ENCODE measurements at regions not wholly inside any gene's neighbourhood (a gene's known extent, or its start where the extent isn't known, plus 50 kb on each side); places are given as distances from the start of the nearest gene placed in this dataset.

DNA sequence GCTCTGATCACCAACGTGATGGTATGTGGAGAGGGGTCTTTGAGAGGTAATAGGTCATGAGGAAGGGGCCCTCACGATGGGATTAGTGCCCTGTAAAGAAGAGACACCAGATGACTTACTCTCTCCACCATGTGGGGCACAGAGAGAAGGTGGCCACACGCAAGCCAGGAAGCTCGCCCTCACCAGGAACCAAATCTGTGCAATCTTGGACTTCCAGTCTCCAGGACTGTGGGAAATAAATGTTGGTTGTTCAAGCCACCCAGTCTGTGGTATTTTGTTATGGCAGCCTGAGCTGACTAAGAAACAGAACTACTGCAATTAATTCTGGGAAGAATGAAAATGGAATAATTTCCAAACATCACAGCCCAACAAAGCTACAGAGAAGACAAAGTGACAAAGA lies 117.5 kb downstream of the SNX19 start:
- Histone ChIP-seq H3K27ac (ENCODE audit: low read depth) (no peak overlapping the region), H3K4me3 (ENCODE audit: low read depth, low read length) (no peak overlapping the region), H3K4me1 (ENCODE audit: insufficient read depth) (no peaks in the 10 kb centered on the region), H3K36me3 (ENCODE audit: insufficient read depth) (no peaks in the 10 kb centered on the region)
- DNase-seq (ENCODE audit: extremely low spot score) = no peak
- 89% methylated on average over 4 of the region's 4 CpGs for WGBS

DNA sequence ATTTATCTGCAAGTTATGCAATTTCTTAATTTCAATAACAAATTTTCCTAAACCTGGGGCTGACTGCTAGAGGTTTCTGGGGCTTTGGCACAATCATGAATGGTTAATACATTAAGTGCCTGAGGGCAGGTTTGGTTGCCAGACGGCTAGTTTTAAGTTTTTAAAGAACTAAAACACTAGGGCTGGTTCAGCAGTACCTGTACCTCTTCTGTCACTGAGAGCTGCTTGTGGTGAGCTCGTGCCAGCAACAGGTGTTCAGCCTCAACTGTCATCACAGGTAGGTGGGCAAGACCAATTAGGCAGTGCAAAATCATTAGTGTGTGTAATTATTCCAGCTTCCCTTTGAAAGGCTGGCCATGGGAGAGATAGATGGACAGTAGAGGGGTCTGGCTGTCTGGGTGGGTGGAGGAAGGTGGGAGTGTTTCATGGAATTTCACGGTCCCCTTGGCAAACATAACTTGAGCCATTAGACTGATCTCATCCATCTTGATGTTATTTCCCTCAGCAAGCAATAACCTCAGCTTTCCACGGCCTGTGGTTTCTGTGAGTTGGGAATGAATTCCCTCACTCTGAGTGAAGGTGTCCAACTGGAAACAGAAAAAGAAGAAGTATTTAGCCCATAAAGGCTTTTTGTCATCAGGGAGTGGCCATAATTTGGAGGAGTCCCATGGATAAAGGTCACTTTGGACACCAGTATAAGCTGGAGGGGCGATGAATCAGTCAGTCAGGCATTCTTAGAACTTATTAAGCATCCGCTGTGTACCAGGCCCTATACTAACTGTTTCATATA lies 114.8 kb downstream of the SNX19 start:
- WGBS = 80% methylated on average over 6 of the region's 6 CpGs

DNA sequence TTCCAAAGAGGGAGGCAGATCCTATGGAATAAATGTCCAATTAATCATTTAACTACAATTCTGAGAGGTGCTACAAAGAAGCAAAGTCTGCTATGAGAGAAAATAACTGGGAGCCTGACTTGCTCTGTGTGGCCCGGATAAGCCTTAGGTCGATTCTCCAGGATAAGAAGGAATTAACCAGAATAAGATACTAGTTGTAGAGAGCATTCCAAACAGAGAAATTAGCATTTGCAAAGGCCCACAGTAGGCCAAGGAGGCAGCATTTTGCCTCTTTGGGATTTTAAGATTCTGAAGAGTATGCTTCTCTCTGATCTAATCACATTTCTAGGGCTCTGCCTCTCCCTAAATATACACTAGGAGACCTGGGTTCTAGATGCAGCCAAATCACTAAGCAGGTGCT lies 113.7 kb downstream of the SNX19 start:
- Histone ChIP-seq H3K4me3 (ENCODE audit: low read depth, low read length) (no peak overlapping the region), H3K36me3 (ENCODE audit: insufficient read depth) (no peaks in the 10 kb centered on the region), H3K27ac (ENCODE audit: low read depth) (no peak overlapping the region), H3K4me1 (ENCODE audit: insufficient read depth) (no peaks in the 10 kb centered on the region)
- 67% methylated on average over 2 of the region's 2 CpGs for WGBS
- DNase-seq (ENCODE audit: extremely low spot score) = no peak

More for the DNA sequence above, 114.8 kb downstream of the SNX19 start:
- no peak for DNase-seq (ENCODE audit: extremely low spot score)
- no peak overlapping the region for H3K27ac ChIP-seq (ENCODE audit: low read depth)
- H3K36me3 ChIP-seq (ENCODE audit: insufficient read depth) = no peaks in the 10 kb centered on the region
- no peak overlapping the region for H3K4me3 ChIP-seq (ENCODE audit: low read depth, low read length)
- no peaks in the 10 kb centered on the region for H3K4me1 ChIP-seq (ENCODE audit: insufficient read depth)

DNA sequence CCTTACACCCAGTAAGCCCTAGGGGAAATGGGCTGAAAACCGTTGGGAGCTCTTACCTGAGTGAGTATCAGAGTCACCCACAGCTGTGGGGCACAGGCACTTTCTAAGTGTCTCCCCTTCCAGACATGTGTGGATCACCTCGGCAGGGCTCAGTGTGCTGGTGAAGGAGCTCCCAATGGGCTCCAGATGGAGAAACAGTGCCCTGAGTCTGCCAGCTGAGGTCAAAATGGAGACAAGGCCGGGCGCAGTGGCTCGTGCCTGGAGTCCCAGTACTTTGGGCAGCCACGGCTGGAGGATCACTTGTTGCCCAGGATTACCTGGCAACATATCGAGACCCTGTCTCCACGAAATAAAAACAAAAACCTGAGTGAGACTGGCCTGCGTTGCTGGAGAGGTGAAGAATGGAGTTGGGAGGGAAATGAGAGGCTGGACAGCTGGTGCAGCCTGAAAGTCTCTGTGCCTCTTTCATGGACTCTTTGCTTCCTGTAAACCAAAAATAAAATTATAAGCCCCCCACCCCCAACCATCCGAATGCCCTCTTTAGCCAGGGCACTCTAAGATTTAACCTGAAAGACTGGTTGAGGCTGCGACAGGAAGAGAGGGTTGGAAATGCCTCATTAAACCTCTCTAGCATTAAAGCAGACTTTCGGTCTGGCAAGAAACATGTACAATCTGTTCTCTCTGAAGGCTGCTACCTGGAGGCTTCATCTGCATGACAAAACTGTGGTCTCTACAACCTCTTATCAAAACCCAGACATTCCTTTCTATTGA lies 111.8 kb downstream of the SNX19 start:
- Histone ChIP-seq H3K4me1 (ENCODE audit: insufficient read depth) (no peaks in the 10 kb centered on the region), H3K4me3 (ENCODE audit: low read depth, low read length) (no peak overlapping the region), H3K36me3 (ENCODE audit: insufficient read depth) (no peaks in the 10 kb centered on the region), H3K27ac (ENCODE audit: low read depth) (no peak overlapping the region)
- WGBS = 90% methylated on average over 12 of the region's 12 CpGs
- no peak for DNase-seq (ENCODE audit: extremely low spot score)

DNA sequence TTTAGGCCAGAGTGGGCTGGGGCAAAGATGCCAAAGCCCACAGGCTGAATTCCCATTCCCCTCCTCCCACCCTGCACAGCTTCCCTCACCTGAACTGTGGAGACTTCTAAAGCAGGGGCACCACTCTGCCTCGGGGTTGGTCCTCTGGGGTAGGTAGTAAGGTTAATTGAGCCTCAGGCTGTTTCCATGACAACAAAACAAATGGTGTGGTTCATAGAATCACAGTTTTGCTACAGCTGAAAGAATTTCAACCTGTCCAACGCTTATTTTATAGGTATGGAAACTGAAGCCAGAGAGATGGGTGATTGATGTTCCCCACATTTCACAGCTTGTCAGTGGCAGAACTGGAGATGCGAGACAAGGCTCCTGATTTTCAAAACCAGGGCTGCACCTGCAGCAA lies 109.5 kb downstream of the SNX19 start:
- Histone ChIP-seq H3K4me1 (ENCODE audit: insufficient read depth) (no peaks in the 10 kb centered on the region), H3K36me3 (ENCODE audit: insufficient read depth) (no peaks in the 10 kb centered on the region), H3K27ac (ENCODE audit: low read depth) (no peak overlapping the region), H3K4me3 (ENCODE audit: low read depth, low read length) (no peak overlapping the region)
- WGBS = 72% methylated on average over 3 of the region's 3 CpGs
- DNase-seq (ENCODE audit: extremely low spot score) = no peak

DNA sequence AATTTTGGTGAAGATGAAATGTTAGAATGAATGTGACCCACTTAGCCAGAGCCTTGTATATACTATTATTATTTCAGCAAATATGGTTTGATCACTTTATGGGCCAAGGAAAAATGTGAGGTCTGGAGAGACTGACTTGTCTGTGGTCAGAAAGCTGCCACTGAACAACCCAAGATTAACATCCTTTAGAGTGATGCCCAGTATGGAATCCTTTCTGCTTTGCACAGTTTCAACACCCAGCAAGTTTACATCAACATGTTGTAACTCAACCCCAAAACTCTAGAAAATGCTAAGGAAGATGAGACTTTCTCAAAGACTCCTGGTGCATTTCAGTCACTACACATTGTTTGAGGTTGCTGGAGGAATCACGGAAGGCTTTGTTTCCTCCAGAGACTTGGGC lies 107.7 kb downstream of the SNX19 start:
- no peak for DNase-seq (ENCODE audit: extremely low spot score)
- H3K4me1 ChIP-seq (ENCODE audit: insufficient read depth) = no peaks in the 10 kb centered on the region
- H3K4me3 ChIP-seq (ENCODE audit: low read depth, low read length) = no peak overlapping the region
- H3K27ac ChIP-seq (ENCODE audit: low read depth) = no peak overlapping the region
- H3K36me3 ChIP-seq (ENCODE audit: insufficient read depth) = no peaks in the 10 kb centered on the region
- WGBS = 89% methylated on average over 1 of the region's 1 CpG

DNA sequence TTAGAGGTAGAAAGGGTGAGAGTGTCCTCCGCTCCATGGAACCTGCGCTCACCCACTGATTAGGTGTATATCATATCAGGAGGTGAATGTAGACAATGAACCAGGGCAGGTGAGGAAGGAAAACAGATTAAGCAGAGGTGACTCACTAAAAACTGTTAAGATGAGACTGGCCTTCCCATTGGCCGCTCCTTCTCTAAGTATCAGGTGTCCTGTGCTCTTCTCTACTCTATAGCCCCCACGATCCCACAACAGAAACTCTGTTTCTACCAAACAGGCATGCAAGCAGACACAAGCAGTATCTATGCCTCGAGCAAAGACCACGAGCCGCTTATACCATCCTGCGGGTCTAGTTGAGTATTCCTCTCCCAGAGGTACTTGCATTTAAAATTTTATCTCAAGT lies 103.1 kb downstream of the SNX19 start:
- WGBS = 96% methylated on average over 8 of the region's 8 CpGs
- DNase-seq (ENCODE audit: extremely low spot score) = no peak
- Histone ChIP-seq H3K4me3 (ENCODE audit: low read depth, low read length) (no peak overlapping the region), H3K27ac (ENCODE audit: low read depth) (no peak overlapping the region), H3K4me1 (ENCODE audit: insufficient read depth) (peaks cover 2% of the 10 kb centered on the region), H3K36me3 (ENCODE audit: insufficient read depth) (no peaks in the 10 kb centered on the region)

DNA sequence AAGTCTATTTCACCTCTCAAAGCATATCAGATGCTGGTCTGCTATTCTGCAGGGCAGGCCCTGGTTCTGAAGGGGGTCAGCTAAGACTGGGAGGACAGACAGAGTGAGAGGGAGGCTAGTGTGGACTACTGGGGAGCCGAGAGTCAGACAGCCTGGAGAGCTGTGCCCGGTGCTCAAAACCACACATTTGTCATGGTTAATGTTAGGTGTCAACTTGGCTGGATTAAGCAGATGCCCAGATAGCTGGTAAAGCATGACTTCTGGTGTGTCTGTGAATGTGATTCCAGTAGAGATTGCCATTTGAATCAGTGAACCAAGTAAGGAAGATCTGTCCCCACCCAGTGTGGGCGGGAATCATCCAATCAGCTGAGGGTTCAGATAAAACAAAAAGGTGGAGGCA lies 102.6 kb downstream of the SNX19 start:
- H3K4me3 ChIP-seq (ENCODE audit: low read depth, low read length) = no peak overlapping the region
- peaks cover 2% of the 10 kb centered on the region for H3K4me1 ChIP-seq (ENCODE audit: insufficient read depth)
- 88% methylated on average over 3 of the region's 3 CpGs for WGBS
- H3K27ac ChIP-seq (ENCODE audit: low read depth) = no peak overlapping the region
- DNase-seq (ENCODE audit: extremely low spot score) = no peak
- H3K36me3 ChIP-seq (ENCODE audit: insufficient read depth) = no peaks in the 10 kb centered on the region

DNA sequence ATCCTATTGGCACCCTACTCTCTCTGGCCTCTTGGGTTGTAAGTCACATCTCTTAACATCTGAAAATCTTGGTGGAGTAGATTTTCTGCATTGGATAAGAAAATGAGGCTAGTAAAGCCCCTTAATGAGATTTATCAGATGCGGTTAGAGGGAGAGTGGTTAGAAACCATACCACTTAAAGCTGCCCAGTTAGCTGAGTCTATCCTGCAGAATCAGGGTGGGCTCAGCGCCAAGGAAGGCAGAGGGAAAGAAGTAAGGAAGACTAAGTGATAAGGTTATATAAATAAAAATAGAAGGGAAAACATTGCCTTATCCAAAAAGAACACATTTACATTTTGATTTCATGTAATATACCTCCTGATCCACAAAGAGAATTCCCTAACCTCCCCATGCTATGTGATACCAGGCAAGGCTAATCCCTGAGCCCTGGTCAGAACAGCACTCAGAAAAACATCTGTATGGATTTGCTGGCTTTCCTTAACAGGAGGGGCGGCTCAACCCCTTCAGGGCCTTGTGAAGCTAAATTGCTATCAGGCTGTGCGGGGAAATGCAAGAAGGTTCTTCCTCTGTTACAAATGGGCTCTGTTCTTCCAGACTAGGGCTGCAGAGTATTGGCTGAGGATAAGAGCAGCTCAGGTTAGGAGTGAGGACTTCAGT lies 101.7 kb downstream of the SNX19 start:
- Histone ChIP-seq H3K27ac (ENCODE audit: low read depth) (no peak overlapping the region), H3K4me1 (ENCODE audit: insufficient read depth) (peaks cover 2% of the 10 kb centered on the region), H3K36me3 (ENCODE audit: insufficient read depth) (no peaks in the 10 kb centered on the region), H3K4me3 (ENCODE audit: low read depth, low read length) (no peak overlapping the region)
- no peak for DNase-seq (ENCODE audit: extremely low spot score)
- WGBS = 75% methylated on average over 4 of the region's 4 CpGs

DNA sequence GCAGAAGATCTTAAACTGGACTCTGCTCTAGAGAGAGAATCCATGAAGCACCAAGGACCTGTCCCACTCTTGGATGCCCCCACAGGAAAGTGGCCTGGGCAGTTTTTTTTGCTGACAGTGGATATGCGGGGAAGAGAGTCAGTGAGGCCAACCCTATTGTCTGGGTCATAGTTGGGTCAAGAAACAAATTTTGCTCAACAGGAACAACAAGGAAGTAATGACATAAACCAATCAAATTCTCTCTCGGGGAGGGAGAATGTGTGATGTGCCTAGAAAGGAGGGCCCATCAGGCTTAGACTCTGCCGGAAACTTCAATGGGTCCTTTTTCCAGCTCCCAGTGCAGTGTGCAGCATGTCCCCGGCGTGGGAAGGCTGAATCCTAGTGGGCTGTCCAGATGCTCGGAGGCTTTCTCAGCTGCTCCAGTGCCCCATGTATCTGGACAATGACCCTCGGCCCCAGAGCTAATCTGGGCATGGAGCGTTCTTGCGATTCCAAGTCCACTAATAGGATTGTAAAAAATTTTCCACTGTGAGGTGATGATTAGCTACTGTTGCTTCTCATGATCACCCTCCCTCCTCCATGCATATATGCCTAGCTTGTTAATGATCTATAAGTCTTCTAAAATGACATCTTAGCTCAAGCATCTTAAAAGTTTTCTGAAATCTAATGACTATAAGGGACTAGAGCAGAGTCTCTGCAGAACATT lies 101.0 kb downstream of the SNX19 start:
- DNase-seq (ENCODE audit: extremely low spot score) = no peak
- no peaks in the 10 kb centered on the region for H3K36me3 ChIP-seq (ENCODE audit: insufficient read depth)
- WGBS = 92% methylated on average over 9 of the region's 9 CpGs
- H3K4me1 ChIP-seq (ENCODE audit: insufficient read depth) = peaks cover 2% of the 10 kb centered on the region
- H3K27ac ChIP-seq (ENCODE audit: low read depth) = no peak overlapping the region
- H3K4me3 ChIP-seq (ENCODE audit: low read depth, low read length) = no peak overlapping the region

DNA sequence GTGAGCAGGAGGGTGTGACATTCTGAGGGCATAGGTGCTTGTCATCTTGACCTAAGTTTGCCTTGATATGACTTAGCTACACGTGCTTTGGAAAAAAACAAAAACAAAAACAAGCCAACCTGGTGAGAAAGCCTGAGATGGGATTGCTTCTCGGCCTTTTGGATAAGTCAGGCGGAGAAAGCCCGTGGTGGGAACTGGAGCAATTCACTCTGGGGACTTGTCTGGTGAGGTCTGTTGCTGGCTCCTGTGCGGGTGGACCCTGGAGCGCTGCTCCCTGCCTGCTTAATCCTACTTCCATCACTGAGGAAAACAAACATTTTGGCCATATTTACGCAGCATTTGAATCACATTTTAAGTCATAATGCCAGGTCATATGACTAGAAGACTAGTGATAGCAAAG lies 100.3 kb downstream of the SNX19 start:
- Histone ChIP-seq H3K4me1 (ENCODE audit: insufficient read depth) (peaks cover 2% of the 10 kb centered on the region), H3K36me3 (ENCODE audit: insufficient read depth) (no peaks in the 10 kb centered on the region), H3K4me3 (ENCODE audit: low read depth, low read length) (no peak overlapping the region), H3K27ac (ENCODE audit: low read depth) (no peak overlapping the region)
- 88% methylated on average over 7 of the region's 7 CpGs for WGBS
- no peak for DNase-seq (ENCODE audit: extremely low spot score)

DNA sequence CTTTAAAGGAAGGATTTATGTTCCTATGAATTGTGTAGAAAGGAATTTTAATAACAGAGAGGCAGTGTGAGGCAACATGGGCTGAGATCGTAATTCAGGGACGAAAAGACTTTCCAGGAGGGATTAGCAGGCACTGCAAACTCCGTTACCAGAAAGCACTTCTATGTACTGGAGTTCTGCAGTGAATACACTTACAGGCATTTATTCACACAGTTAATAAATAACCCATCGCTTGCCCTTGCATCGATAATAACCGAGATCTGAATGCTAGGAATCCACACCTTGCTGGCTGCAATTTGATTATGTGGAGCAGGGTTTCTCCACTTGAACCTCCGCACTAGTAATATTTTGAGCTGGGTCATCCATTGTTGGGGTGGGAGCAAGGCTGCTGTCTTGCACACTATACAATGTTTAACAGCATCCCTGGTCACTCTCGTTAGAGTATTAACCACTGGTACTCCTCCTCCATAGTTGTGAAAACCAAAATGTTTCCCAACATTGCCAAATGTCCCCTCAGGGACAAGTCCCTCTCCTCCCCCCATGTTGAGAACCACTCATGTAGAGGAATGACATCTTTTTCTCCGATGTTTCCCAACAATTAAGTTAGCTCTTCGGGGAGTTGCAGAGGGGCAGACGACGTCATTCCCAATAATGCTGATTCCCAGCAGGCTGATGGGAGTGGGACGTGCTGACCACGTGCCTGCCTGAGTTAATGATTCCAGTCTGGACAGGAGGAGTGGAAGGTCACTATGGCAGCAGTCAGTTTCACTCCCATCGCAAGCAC lies 99.5 kb downstream of the SNX19 start:
- WGBS = 67% methylated on average over 15 of the region's 15 CpGs
- H3K36me3 ChIP-seq (ENCODE audit: insufficient read depth) = no peaks in the 10 kb centered on the region
- no peak for DNase-seq (ENCODE audit: extremely low spot score)
- no peak overlapping the region for H3K27ac ChIP-seq (ENCODE audit: low read depth)
- no peak overlapping the region for H3K4me3 ChIP-seq (ENCODE audit: low read depth, low read length)
- H3K4me1 ChIP-seq (ENCODE audit: insufficient read depth) = peaks cover 2% of the 10 kb centered on the region

Measured in urinary bladder (tissue), 3 donors.